DMS114 treated with DMSO at 0.1 percent for 48 hours (cell line): ENCODE measurements at regions not wholly inside any gene's neighbourhood (a gene's known extent, or its start where the extent isn't known, plus 50 kb on each side); places are given as distances from the start of the nearest gene placed in this dataset.
"Not testable (repeated sequence)": the region's sequence is repeated elsewhere in the genome, so short reads cannot be mapped to it uniquely, and the experiment has no call there.

ENCODE experiments used
- DNase-seq: peaks from one replicate; lab custom pipeline; 2025; ENCODE audit not compliant: unreplicated experiment; lab: John Stamatoyannopoulos, UW

DNA sequence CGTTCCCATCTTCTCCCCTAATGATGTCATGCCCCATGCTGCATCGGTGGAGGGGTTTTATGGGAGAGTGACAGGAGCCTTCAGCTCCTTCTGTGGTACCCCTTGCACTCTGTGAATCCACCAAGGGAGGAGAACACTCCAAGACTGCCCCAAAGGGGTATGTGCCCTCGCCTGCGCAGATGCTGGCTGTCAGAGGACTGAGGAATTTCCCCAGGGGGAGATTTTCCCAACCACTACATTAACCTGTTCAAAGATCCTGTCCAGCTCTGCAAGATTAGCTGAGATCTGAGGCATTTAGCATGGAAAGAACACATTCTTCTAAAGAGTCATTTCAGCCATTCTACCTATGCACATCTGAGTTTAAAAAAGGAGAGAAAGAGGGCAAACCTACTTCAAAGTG, 143.2 kb upstream of the ITGA6 start:
- no peak for DNase-seq

DNA sequence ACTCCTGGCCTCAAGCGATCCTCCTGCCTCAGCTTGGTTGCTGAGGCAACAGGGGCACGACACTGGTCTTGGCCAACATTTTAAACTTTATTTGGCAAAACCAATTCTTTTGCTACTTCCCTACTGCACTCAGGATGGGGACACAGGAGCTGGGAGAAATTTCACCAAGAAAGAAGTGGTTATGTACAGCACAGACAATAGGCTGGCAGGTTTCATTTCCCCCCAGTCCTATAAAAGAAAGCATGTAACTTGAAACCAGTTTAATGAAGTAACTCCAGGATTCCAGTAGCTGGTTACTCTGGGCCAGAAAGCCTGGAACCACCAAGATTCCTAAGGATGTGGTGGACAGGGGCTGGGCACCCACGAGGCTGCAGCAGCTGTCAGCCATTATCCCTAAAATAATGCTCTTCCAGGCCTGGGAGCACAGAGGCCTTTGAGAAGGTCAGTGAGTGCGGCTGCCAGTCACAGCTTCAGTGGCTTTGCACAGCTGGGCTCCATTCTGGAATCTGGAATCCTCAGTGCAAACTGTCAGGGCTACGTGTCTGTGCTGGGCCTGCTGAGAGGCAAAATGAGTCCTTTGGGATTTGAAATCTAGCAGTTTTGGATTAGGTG, 142.3 kb upstream of the ITGA6 start:
- no peak for DNase-seq

DNA sequence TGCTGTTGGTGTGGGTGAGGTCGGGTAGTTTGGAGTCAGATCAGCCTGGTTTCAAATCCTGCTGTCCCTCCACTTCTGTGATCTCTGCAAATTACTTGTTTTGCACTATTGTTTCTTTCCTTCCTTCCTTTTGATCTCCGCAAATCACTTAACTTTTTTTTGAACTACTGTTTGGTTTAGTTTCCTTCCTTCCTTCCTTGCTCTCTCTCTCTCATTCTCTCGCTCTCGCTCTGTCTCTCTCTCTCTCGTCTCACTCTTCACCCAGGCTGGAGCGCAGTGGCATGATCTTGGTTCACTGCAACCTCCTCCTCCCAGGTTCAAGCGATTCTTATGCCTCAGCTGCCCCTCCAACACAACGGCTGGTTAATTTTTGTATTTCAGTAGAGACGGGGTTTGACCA, 141.6 kb upstream of the ITGA6 start:
- no peak for DNase-seq

DNA sequence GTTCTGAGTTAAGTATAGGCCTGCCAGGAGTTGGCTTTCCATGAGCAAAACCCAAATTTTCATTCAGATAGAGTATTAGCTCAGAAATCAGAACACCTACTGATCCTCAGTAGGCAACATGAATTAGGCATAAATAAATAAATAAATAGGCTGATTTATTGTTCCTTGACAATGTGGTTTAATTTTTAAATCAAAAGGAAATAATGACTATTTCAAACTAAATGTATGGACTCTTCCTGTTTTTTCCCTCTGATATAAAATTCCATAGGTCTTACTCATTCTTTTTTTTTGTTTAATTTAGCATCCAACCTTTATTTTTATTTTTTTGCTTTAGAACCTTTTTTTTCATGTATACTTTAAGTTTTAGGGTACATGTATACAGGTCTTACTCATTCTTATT, 140.2 kb upstream of the ITGA6 start:
- no peak for DNase-seq

DNA sequence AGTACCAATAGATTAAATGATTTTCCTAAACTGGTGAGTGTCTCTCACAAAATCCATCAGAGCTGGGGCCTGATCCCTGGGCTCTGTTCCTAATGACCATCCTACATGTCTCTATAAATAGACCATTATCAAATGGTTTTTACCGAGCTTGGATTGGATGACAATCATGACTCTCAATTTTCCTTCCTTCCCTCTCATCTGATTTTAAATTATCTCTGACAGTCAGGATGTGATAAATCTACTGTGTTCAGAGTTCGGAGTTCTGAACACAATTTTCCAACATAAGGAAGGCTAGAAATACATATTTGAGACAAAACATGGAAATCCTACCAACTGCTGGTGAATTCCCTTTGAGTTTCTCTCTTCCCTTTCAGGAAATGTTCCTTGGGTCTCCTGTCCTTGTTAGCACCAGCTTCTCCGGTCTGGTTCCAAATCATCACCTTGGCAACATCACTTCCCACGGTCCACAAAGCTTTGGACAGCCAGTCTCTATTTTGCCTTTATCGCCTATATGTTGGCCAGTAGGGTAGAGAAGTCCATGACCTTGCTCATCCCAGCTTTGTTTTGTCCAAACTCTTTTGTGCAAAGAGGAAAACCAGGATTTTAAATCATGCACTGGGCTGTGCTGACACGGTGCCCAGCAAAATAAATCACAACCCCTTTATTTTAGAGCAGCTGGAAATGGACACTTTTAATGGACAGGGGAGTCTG, 139.6 kb upstream of the ITGA6 start:
- no peak for DNase-seq

DNA sequence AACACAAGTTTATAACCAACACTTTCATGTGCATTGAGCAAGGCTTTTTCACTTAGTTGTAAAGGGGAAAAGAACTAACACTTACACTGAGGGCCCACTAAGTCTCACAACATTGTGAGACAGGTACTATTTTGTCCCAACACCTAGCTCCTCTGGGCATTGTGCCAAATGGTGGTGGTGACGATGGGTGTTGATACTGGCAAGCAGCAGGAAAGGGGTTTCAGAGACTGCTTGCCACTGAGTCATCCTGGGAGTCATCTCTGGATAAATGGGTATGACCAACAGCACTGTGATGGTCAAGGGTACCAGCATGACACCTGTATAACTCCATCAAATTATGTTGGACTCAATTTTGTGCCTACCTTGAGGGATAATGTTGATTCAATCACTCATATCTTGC, 138.8 kb upstream of the ITGA6 start:
- no peak for DNase-seq

DNA sequence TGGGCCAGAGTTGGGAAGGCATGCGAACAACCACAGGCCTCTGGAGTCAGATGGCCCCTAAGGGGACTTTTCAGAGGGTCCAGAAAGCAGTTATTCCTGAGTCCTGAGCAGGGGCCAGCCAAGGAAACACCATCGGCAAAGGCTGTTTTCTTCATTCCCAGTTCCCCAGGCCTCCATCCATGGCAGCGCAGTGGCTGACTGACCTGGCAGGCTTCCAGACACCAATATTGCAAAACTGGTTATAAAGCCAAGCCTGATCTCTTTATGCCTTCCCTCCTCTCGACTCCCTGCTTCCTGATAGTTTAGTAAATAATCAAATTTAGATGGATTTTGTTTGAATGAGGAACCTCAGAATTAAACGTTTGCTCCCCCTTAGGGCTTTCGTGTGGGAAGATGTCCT, 133.4 kb upstream of the ITGA6 start:
- DNase-seq, result no peak

DNA sequence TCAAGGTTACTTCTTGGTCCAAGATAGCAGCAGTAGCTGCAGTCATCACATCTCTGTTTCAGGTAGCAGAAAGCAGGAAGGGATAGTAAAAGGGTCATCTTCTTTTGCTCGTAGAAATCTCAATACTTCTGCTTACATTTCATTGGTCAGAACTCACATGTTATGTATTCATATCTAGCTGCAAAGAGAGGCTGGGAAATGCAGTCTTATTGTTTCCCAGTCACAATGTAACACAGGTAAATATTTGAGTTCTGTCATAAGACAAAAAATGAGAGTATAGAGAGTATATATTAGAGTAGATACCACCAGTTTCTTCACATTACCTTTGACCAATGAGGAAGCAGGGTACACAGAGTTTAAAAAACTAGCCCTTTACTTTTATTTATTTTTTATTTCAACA, 132.4 kb upstream of the ITGA6 start:
- DNase-seq, result no peak

DNA sequence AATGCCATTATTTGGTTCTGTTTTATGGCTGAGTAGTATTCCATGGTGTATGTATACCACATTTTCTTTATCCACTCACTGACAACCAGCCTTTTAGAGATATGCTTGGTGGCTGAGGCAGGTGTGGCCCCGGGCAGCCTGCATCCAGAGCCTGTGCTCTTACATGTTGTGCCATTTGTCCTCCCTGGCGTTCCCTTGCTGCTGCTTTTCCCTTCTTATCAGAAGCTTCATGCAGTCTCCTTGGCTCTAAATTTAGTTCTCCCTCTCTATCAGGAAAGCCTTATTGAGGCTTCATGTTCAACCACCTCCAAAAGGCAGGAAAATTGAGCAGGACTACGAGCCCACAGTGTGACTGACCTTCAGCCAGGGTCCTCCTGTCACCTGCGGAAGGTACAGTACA, 131.7 kb upstream of the ITGA6 start:
- no peak for DNase-seq

DNA sequence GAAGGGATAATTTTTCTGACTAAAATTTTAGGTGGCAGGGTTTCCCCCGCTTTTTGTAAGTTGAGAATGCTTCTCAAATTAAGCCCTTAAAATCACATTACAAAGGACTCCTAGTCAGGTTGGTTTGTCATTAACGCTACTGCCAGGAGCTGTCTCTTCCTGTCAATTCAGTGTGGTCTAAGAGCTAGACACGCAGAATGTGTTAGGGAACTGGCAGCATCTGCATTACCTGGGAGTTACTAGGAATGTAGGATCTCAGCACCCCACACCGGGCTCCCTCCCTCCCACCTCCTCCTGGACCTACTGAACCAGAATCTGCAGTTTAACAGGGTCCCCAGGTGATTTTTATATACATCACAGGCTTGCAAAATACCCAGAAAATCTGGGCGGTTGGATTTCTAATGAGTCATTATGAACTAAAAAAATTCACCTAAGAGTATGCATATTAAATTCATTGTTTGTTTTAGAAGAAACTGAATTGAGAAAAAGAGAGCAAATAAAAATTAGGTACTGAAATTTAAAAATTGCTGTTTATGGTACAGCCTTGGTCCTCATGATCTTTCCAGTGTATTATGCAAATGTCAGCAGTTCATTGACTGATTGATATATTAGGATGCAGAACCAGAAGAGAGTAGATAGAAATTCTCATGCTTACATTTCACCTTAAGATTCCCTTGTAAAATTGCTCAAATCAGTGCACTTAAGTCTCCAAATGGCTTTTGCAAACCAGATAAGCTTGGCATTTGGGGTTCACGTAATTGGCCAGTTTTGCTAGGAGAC, 130.9 kb upstream of the ITGA6 start:
- no peak for DNase-seq

DNA sequence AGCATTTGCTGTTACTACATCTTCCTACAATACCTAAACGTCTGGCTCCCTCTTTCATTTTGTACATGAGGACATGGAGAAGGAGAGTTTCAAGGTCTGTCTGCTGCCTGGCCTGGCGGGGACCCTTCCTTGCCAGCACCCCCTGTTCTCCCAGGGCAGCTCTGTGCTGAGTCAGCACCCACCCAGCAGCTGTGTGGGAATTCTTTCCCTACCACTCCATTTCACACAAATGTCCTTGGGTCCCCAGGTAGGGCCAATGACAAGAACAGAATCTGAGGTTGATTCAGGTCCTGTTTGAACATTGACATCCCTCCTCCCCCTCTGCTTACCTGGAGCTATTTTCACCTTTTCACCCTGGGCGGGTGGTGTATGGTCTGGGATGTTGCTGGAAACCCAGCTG, 129.9 kb upstream of the ITGA6 start:
- no peak for DNase-seq

DNA sequence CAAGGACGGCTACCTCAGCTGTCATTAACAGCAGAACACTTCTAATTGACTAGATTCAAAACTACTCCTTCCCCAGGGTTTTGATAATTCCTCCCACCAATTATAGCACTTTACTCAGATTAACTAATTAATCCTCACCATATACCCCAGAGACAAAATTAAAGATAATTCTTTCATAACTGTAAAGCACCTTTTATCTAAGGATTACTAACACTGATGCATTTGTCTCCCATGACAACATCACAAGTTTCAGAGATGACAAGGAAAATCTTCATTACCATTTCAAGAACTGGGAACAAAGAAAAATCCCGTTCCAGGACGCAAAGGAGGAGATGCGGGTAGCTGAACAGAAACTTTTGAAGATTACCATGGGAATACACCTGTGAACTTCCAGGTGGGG, 129.4 kb upstream of the ITGA6 start:
- no peak for DNase-seq

DNA sequence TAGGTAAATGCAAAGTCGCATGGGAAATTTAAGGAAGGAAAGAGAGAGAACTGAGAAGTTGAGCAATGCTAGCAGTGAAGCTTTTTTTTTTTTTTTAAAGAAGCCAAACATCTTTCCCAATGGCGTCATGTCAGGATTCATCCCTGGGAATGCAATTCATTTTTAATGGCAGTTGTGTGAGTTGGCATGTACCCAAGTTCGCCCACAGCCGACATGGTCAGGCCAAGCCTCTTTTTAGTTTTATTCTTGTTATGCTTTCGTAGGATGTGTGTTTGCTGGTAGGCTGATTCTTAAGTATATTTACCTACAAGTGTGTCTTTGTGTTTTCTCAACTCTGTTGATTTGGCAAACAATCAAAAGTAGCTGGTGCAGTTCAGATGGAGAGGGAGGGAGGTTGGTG, 127.6 kb upstream of the ITGA6 start:
- no peak for DNase-seq

DNA sequence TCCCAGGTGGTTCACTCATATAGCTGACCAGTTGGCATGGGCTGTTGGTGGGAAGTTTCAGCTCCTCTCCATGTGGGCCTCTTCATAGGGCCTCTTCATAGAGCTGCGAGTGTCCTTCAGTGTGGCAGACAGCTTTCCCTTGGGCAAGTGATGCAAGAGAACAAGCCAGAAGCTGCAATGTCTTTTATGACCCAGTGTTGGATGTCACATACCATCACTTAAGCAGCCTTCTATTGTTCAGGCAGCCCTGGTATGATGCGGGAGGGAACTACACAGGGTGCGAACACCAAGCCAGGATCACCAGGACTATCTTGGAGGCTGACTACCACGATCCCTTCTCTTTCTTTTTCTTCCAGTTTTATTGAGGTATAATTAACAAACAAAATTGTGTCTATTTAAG, 126.5 kb upstream of the ITGA6 start:
- no peak for DNase-seq

DNA sequence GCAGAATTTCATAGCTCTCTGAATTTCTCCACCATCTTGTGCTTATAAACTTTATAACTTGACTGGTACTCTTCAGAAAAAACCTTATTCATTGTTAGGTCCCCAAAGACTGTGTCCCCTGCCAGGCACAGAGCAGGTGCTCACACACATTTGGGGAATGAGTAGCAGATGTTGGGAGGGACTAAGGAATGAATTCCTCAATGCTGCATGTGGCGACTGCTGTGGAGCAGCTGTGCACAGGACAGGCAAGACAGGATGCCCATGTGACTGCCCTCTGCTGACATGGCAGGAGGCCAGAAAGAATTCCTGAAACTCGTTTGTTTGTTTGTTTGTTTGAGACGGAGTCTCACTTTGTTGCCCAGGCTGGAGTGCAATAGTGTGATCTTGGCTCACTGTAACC, 122.3 kb upstream of the ITGA6 start:
- no peak for DNase-seq

DNA sequence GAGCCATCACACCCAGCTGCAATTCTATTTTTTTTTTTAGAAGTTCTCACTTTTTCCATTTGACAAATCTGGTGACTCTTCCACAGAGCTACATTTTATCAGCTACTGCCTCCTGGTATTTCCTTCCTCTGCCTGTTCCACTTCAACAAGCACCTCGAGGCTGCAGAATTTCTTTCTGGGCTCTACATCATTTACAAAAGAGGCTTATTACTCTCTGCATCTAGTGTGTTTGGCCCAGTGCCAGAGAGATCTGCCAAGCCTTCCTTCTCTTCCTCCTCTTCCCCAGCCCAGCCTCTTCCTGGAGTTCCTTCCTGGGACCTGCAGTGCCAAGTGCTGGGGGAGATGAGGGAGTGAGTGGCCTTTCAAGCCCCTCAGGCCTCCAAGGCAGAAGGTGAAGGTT, 119.6 kb upstream of the ITGA6 start:
- no peak for DNase-seq

DNA sequence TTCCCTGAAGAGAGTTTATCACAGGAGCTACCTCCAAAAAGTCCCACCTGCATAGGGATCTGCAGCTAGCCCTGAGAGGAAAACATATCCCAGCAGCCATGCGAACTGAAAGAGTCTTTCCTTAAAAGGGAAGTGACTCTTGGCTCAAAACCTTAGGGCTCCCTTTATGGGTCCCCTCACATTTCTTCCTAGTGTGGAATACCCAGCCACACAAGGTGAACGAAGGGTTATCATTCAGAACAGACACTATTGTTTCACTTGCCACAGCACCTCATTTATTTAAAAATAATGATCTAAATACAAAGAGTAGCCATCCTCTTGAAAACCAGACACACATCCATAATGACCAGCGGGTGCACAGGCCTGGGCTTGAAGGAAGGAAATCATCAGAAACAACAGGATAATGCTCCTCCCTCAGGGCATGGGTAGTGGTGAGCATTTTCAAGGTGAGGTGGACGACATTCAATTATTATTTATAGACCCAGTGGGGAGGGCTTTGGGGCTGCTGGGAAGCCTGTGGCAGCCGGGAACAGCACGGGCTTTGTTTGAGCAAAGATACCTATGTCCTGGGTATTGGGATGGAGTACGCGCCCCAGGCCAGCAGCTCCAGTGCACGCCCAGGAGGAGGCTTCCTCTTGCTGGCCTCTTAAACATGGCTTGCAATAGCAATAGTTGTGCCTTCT, 119.0 kb upstream of the ITGA6 start:
- no peak for DNase-seq

DNA sequence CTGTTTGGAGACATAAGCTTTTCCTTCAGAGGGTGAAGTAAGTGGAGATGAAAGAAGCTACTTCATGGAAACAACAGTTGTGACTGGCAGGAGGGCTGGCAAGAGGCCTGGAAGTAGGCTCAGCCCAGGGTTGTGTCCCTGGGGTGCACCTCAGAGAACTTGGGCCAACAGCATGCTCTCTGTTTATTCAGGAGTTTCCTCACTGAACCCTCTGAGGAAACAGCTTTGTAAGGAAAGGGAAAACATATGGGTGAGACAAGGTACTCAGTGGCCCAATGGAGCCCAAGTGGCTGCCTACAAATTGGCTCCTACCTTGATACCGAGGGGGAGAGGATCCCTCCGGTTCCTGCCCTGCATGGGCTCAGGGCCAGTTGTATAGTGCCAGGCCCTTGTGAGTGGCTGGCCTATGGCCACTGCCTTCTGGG, 115.5 kb upstream of the ITGA6 start:
- no peak for DNase-seq

DNA sequence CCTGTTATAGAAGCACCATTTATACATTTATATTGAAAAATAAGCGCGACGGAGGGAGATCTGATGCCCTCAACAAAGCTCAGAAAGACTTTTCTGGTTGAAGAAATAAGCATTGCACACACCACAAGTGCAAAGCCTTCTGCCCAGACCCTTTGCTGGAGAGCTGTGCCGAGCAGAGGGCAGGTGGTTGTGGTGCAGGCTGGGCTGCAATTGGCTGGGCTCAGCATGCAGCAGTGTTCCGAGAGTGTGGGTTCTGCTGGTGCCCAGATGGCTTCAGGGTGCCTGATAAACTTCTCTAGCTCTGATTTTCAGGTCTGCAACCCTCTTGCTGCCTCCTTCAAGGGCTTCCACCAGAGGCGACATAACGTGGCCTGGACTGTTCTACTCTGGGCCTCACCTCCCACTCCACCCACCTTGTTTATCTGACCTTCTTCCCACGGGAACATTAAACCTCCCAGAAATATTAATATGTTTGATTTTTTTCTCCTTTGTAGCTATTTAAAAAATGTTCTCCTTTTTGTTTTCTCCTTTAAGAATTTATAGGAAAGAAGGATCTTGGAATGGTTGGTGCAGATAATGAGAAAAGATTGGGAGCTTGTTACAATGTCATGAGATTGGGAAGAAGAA, 113.6 kb upstream of the ITGA6 start:
- no peak for DNase-seq

DNA sequence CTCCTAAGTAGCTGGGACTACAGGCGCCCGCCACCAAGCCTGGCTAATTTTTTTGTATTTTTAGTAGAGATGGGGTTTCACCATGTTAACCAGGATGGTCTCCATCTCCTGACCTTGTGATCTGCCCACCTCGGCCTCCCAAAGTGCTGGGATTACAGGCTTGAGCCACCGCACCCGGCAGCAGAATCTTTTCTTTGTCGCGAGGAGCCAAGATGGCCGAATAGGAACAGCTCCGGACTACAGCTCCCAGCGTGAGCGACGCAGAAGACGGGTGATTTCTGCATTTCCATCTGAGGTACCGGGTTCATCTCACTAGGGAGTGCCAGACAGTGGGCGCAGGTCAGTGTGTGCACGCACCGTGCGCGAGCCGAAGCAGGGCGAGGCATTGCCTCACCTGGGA, 112.3 kb upstream of the ITGA6 start:
- not testable (repeated sequence) for DNase-seq

DNA sequence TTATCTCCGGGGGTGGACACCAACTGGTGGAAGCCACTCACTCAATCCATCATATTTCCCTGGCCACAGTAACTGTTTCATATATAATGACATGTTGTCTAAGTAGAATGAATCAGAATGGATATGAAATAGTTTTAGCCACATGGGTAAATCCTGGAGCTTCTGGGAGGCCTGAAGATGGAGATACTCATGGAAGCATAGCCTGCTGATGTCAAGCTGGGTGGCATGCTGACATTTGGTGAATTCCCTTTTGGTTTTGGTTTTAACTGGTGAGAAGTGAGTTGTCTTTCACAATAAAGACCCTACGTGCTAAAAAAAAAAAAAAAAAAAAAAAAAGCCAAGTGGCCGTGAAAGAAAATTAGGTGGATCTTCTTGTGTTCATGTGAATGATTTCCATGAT, 105.3 kb upstream of the ITGA6 start:
- DNase-seq, result no peak
